ENCODE measurements at regions not wholly inside any gene's neighbourhood (a gene's known extent, or its start where the extent isn't known, plus 50 kb on each side); places are given as distances from the start of the nearest gene placed in this dataset.
"Not testable (repeated sequence)": the region's sequence is repeated elsewhere in the genome, so short reads cannot be mapped to it uniquely, and the experiment has no call there.

GRCh38 chrX:148080593-148080992, 99.5 kb downstream of the FMR1NB start:
- no peak for DNase-seq (ENCODE audit: low spot score)

GRCh38 chrX:148084611-148085010, 103.5 kb downstream of the FMR1NB start:
- no peak for DNase-seq (ENCODE audit: low spot score)

GRCh38 chrX:148120151-148120550, 139.0 kb downstream of the FMR1NB start:
- no peak for DNase-seq (ENCODE audit: low spot score)

GRCh38 chrX:148120999-148121623, 140.0 kb downstream of the FMR1NB start:
- no peak for DNase-seq (ENCODE audit: low spot score)

GRCh38 chrX:148128872-148129505, 147.9 kb downstream of the FMR1NB start:
- not testable (repeated sequence) for DNase-seq (ENCODE audit: low spot score)

GRCh38 chrX:148133105-148133725, 152.1 kb downstream of the FMR1NB start:
- peak; percentile 19 for DNase-seq (ENCODE audit: low spot score)

GRCh38 chrX:148134578-148134977, 153.4 kb downstream of the FMR1NB start:
- no peak for DNase-seq (ENCODE audit: low spot score)

GRCh38 chrX:148135738-148136137, 154.6 kb downstream of the FMR1NB start:
- no peak for DNase-seq (ENCODE audit: low spot score)

- no peak for DNase-seq (ENCODE audit: low spot score)
Observed at GRCh38 chrX:148146121-148146520, 165.0 kb downstream of the FMR1NB start.

GRCh38 chrX:148156986-148157385, 175.8 kb downstream of the FMR1NB start:
- no peak for DNase-seq (ENCODE audit: low spot score)

GRCh38 chrX:148159796-148160195, 178.7 kb downstream of the FMR1NB start:
- no peak for DNase-seq (ENCODE audit: low spot score)

GRCh38 chrX:148161701-148162100, 180.6 kb downstream of the FMR1NB start:
- DNase-seq (ENCODE audit: low spot score) = no peak

- no peak for DNase-seq (ENCODE audit: low spot score)
Observed at GRCh38 chrX:148185631-148186030, 204.5 kb downstream of the FMR1NB start.

- no peak for DNase-seq (ENCODE audit: low spot score)
Observed at GRCh38 chrX:148192547-148192946, 211.4 kb downstream of the FMR1NB start.

- DNase-seq (ENCODE audit: low spot score) = no peak
Observed at GRCh38 chrX:148193759-148194158, 212.6 kb downstream of the FMR1NB start.

- DNase-seq (ENCODE audit: low spot score) = no peak
Observed at GRCh38 chrX:148203531-148203930, 222.4 kb downstream of the FMR1NB start.

GRCh38 chrX:148204195-148204594, 223.1 kb downstream of the FMR1NB start:
- no peak for DNase-seq (ENCODE audit: low spot score)

- DNase-seq (ENCODE audit: low spot score) = no peak
Observed at GRCh38 chrX:148214786-148215185, 233.6 kb downstream of the FMR1NB start.

- DNase-seq (ENCODE audit: low spot score) = no peak
Observed at GRCh38 chrX:148215726-148216125, 234.6 kb downstream of the FMR1NB start.

GRCh38 chrX:148223361-148223760, 242.2 kb downstream of the FMR1NB start:
- no peak for DNase-seq (ENCODE audit: low spot score)

GRCh38 chrX:148228521-148228920, 247.4 kb downstream of the FMR1NB start:
- no peak for DNase-seq (ENCODE audit: low spot score)

- DNase-seq (ENCODE audit: low spot score) = no peak
Observed at GRCh38 chrX:148229801-148230303, 248.7 kb downstream of the FMR1NB start.

- DNase-seq (ENCODE audit: low spot score) = no peak
Observed at GRCh38 chrX:148259990-148260389, 240.4 kb upstream of the AFF2 start.
